Neural crest cell (in vitro differentiated cells): ENCODE measurements at regions not wholly inside any gene's neighbourhood (a gene's known extent, or its start where the extent isn't known, plus 50 kb on each side); places are given as distances from the start of the nearest gene placed in this dataset.
"Not testable (repeated sequence)": the region's sequence is repeated elsewhere in the genome, so short reads cannot be mapped to it uniquely, and the experiment has no call there.

Experiments used
- DNase-seq: peaks from one replicate; pipeline ENCODE4 v3.0.0; 2021; ENCODE audit warnings: low read depth, mixed read lengths, low spot score
- H3K27ac Mint-ChIP-seq: one replicate; pipeline ENCODE4 v1.8.0; 2021; ENCODE audit warnings: mild to moderate bottlenecking, mixed read lengths; ENCODE audit not compliant: unreplicated experiment
- H3K27me3 Mint-ChIP-seq: 2 replicates; pipeline ENCODE4 v1.8.0; 2021; ENCODE audit warnings: low read depth, mild to moderate bottlenecking, mixed read lengths
- H3K36me3 Mint-ChIP-seq: 2 replicates; pipeline ENCODE4 v1.8.0; 2021; ENCODE audit warnings: low read depth, mild to moderate bottlenecking, mixed read lengths
- H3K4me1 Mint-ChIP-seq: 2 replicates; pipeline ENCODE4 v1.8.0; 2021; ENCODE audit warnings: mixed read lengths
- H3K4me3 Mint-ChIP-seq: one replicate; pipeline ENCODE4 v1.8.0; 2021; ENCODE audit warnings: mild to moderate bottlenecking, mixed read lengths
- H3K9me3 Mint-ChIP-seq: 2 replicates; pipeline ENCODE4 v1.8.0; 2021; ENCODE audit warnings: mixed read lengths

DNA sequence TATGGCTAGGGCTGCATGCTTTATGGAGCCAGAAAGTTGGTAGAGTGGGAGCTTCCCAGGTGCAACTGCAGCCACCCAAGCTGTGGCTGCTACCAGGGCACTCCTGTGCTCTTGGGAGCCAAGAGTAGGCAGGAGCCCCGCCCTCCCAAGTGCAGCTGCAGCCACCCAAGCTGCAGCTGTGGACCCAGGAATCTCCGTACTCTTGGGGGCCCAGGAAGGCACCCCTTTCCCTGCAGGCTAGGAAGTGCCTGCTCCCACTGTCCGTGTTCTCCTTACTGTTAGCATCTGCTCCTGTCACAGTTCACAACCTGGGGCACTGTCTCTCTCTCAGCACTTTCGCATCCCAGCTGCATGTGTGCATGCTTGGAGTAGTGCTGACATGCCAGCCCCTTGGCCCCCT is 1718.4 kb downstream of the SPATA31A7 start:
- not testable (repeated sequence) for H3K9me3 Mint-ChIP-seq, H3K27ac Mint-ChIP-seq, DNase-seq, H3K4me1 Mint-ChIP-seq, H3K4me3 Mint-ChIP-seq, H3K27me3 Mint-ChIP-seq, H3K36me3 Mint-ChIP-seq

DNA sequence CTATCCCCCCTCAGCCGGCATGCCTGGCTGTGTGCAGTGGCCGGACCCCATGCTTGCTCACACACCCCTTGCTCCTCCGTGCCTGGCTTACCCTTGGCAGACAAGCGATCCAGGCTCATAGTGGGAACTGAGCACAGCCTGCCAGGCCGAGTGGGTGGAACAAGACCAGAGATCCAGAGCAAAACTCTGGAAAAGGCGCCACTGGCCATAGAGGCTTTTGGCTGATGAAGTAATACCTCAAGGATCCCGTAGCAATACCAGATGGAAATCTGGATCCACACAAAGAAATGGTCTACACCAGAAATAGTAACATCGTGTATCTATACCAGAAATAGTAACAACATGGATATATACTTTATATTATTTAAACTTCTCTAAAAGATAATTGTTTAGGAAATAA is 1719.6 kb downstream of the SPATA31A7 start:
- H3K27me3 Mint-ChIP-seq, H3K36me3 Mint-ChIP-seq, H3K4me3 Mint-ChIP-seq, H3K27ac Mint-ChIP-seq, H3K9me3 Mint-ChIP-seq, DNase-seq, H3K4me1 Mint-ChIP-seq: not testable (repeated sequence)

- not testable (repeated sequence) for H3K4me3 Mint-ChIP-seq, H3K27me3 Mint-ChIP-seq, DNase-seq, H3K9me3 Mint-ChIP-seq, H3K4me1 Mint-ChIP-seq, H3K27ac Mint-ChIP-seq, H3K36me3 Mint-ChIP-seq
These were observed 1722.4 kb downstream of the SPATA31A7 start for GRCh38 chr9:62912278-62912677.

GRCh38 chr9:62915168-62915567 is 1725.3 kb downstream of the SPATA31A7 start:
- H3K27ac Mint-ChIP-seq, H3K4me1 Mint-ChIP-seq, H3K4me3 Mint-ChIP-seq, H3K27me3 Mint-ChIP-seq, H3K9me3 Mint-ChIP-seq, DNase-seq, H3K36me3 Mint-ChIP-seq: not testable (repeated sequence)

DNA sequence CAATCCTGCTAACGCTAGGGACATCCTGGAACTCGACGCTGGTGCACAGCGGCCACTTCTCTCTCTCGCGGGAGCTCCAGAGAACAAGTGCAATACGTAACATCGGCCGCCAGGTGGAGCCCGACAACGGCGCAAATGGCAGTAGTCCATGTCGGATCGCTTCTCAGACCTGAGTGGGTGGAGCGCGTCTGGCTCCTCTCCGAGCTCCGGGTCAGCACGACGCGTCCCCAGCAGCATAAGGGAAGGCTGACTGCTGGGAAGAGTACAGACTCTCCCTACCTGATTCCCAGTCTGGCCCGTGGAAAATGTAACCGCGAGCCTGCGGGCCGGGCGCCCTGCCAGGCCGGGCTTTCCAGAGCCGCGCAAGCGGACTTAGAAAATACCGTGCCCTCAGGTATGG is 1725.8 kb downstream of the SPATA31A7 start:
- H3K4me3 Mint-ChIP-seq, H3K36me3 Mint-ChIP-seq, H3K27me3 Mint-ChIP-seq, H3K4me1 Mint-ChIP-seq, H3K27ac Mint-ChIP-seq, H3K9me3 Mint-ChIP-seq, DNase-seq: not testable (repeated sequence)

DNA sequence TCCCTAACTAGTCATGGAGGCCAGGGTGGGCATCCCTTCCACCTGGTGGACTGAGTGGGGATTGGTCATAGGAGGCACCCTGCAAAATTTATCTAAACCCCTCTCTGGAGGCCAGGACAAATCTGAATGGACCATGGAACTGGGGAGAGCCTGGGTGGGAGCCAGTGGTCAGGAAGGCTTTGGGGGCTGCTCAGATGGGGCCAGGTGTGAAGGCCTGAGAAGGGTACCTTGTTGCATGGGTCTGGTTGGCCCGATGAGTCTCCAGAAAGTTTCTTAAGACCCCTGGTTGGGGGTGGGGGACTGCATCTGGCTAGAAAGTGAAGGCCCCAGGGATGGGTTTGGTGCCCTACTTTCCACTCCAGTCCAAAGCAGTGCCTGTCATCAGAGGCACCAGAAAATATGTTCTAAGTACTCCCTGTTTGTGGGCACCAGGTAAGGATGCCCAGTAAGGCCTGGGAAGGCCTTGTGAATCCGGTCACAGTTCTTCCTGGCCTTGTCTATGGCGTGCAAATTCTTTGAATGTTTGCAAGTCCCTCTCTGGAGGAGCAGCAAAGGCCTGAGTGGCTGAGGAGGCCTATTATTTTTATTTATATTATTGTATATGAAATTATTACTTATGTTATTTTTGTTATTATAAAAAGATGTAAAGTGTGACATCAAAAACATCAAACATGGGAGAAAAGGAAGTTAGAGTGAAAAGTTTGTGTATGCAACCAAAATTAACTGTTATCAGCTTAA is 1729.0 kb downstream of the SPATA31A7 start:
- not testable (repeated sequence) for H3K9me3 Mint-ChIP-seq, DNase-seq, H3K4me3 Mint-ChIP-seq, H3K27ac Mint-ChIP-seq, H3K27me3 Mint-ChIP-seq, H3K36me3 Mint-ChIP-seq, H3K4me1 Mint-ChIP-seq

DNA sequence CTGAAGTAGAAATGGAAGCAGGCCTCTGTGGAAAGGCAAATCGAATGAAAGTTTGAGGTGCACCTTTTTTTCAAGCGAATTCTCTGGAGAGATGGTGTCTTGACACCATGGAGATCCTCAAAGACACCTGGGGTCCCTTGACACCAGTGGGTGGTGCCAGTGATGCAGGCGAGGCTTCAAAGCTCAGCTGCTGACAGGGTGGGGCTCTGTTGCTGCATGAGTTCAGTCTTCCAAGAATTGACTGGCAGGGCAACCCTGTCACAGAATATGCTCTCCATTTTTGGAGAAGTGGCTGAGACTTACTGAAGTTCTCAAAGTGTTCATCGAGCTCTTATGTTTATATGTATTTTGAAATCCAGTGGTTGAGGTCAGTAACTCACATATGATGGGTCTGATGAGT is 1741.6 kb downstream of the SPATA31A7 start:
- H3K27me3 Mint-ChIP-seq, H3K4me1 Mint-ChIP-seq, H3K4me3 Mint-ChIP-seq, DNase-seq, H3K27ac Mint-ChIP-seq, H3K9me3 Mint-ChIP-seq, H3K36me3 Mint-ChIP-seq: not testable (repeated sequence)

DNA sequence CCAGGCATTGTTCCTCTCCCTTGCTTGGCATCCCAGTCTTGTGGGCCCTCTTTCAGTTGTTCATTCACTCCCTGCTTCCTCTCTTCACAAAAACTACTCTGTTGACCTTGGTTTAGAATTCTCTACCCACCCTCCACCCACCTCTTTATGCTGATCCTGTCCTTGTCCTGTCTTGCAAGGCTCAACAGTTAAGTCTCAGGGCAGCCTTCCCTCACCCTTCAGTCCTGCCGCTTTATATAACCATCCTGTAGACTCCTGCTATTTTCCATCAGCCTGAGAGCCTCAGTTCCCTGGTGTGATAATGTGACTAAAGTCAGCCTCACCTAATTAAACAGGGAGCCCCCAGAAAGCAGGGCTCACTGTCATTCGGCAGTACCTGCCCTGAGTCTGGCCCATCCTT is 1763.0 kb downstream of the SPATA31A7 start:
- not testable (repeated sequence) for DNase-seq, H3K4me3 Mint-ChIP-seq, H3K27me3 Mint-ChIP-seq, H3K27ac Mint-ChIP-seq, H3K4me1 Mint-ChIP-seq, H3K36me3 Mint-ChIP-seq, H3K9me3 Mint-ChIP-seq
